K562 (cell line): ENCODE measurements at regions not wholly inside any gene's neighbourhood (a gene's known extent, or its start where the extent isn't known, plus 50 kb on each side); places are given as distances from the start of the nearest gene placed in this dataset.
A peak's percentile ranks its signal among the peaks of the same experiment; 100 is the strongest.

ENCODE experiments used
- ADNP ChIP-seq: fragments of 200-800 bp; sonication (Bioruptor generic); IDR thresholded peaks from 2 replicates; pipeline ENCODE4 v1.6.1; 2016; ENCODE audit warnings: missing genetic modification characterization, missing compliant biosample characterization
- C11orf30 ChIP-seq: fragments of 450-650 bp; IDR thresholded peaks from 2 replicates; pipeline ENCODE4 v1.6.1; 2016; ENCODE audit warnings: low read depth, mild to moderate bottlenecking
- CBX5 ChIP-seq: IDR thresholded peaks from 2 replicates; pipeline ENCODE4 v1.6.1; 2014; ENCODE audit warnings: low read depth, borderline replicate concordance
- CREB5 ChIP-seq: fragments of 250-450 bp; sonication (Bioruptor Pico); IDR thresholded peaks from 2 replicates; pipeline ENCODE4 v1.5.0; 2020; ENCODE audit warnings: mild to moderate bottlenecking
- FIP1L1 ChIP-seq: fragments of 200-400 bp; formaldehyde crosslinking; IDR thresholded peaks from 2 replicates; pipeline ENCODE4 v1.6.1; 2018; ENCODE audit warnings: mild to moderate bottlenecking, low read depth, low read length; ENCODE audit not compliant: poor library complexity, severe bottlenecking
- FOSL1 ChIP-seq: fragments of 200-800 bp; sonication (Bioruptor generic); conservative IDR thresholded peaks from 2 replicates; pipeline ENCODE4 v1.6.1; 2016; ENCODE audit warnings: missing genetic modification characterization, missing compliant biosample characterization
- IRF9 ChIP-seq: fragments of 450-650 bp; IDR thresholded peaks from 2 replicates; pipeline ENCODE4 v1.6.1; 2016; ENCODE audit warnings: missing biosample characterization, missing genetic modification characterization
- JUNB ChIP-seq: fragments of 450-650 bp; formaldehyde crosslinking; conservative IDR thresholded peaks from 2 replicates; pipeline ENCODE4 v1.4.0; 2020; ENCODE audit warnings: mild to moderate bottlenecking
- KLF16 ChIP-seq: IDR thresholded peaks from 2 replicates; pipeline ENCODE4 v1.6.1; 2016; ENCODE audit warnings: antibody characterized with exemption
- NFIX ChIP-seq: fragments of 250-450 bp; sonication (Bioruptor Pico); IDR thresholded peaks from 2 replicates; pipeline ENCODE4 v1.4.0; 2020; ENCODE audit warnings: low read depth, mild to moderate bottlenecking, moderate library complexity
- NR2F6 ChIP-seq: fragments of 450-650 bp; formaldehyde crosslinking; IDR thresholded peaks from 2 replicates; pipeline ENCODE4 v1.4.0; 2020; ENCODE audit warnings: mild to moderate bottlenecking
- POLR2AphosphoS5 ChIP-seq: IDR thresholded peaks from 2 replicates; pipeline ENCODE4 v1.6.1; 2011; ENCODE audit warnings: mild to moderate bottlenecking, low read depth, low read length, moderate library complexity; ENCODE audit not compliant: control insufficient read depth, insufficient read depth
- POLR3G ChIP-seq: IDR thresholded peaks from 2 replicates; pipeline ENCODE4 v1.6.1; 2011; ENCODE audit not compliant: insufficient read length, insufficient replicate concordance; ENCODE audit errors: extremely low read depth
- POU5F1 ChIP-seq: fragments of 150-350 bp; IDR thresholded peaks from 2 replicates; pipeline ENCODE4 v1.6.1; 2014; ENCODE audit warnings: borderline replicate concordance, low read length, low read depth, mild to moderate bottlenecking; ENCODE audit not compliant: partially characterized antibody
- PPARD ChIP-seq: fragments of 250-450 bp; sonication (Bioruptor Pico); IDR thresholded peaks from 2 replicates; pipeline ENCODE4 v1.8.0; 2022; ENCODE audit warnings: inconsistent platforms, mild to moderate bottlenecking, moderate library complexity
- PURB ChIP-seq: sonication (generic); formaldehyde crosslinking; IDR thresholded peaks from 2 replicates; pipeline ENCODE4 v1.9.0; 2021; ENCODE audit warnings: low read depth, mild to moderate bottlenecking, missing genetic modification reagents
- RFX5 ChIP-seq: IDR thresholded peaks from 2 replicates; pipeline ENCODE4 v1.6.1; 2011; ENCODE audit warnings: low read depth, mild to moderate bottlenecking, improper control_type of control experiment, low read length
- SIRT6 ChIP-seq: IDR thresholded peaks from one replicate; pipeline ENCODE4 v1.6.1; 2012; ENCODE audit warnings: low read depth, mild to moderate bottlenecking, control low read depth, inconsistent platforms, low read length, moderate library complexity
- SMARCE1 ChIP-seq: fragments of 450-650 bp; IDR thresholded peaks from 2 replicates; pipeline ENCODE4 v1.7.1; 2016; ENCODE audit warnings: mild to moderate bottlenecking
- SOX6 ChIP-seq: fragments of 450-650 bp; IDR thresholded peaks from 2 replicates; pipeline ENCODE4 v1.6.1; 2014; ENCODE audit warnings: mild to moderate bottlenecking
- SPI1 ChIP-seq: IDR thresholded peaks from 2 replicates; pipeline ENCODE4 v1.6.1; 2011; ENCODE audit warnings: low read depth, low read length, control low read depth, borderline replicate concordance
- TCF7 ChIP-seq: sonication (generic); IDR thresholded peaks from 2 replicates; pipeline ENCODE4 v1.6.1; 2016; ENCODE audit warnings: antibody characterized with exemption, borderline replicate concordance
- TSHZ1 ChIP-seq: fragments of 250-450 bp; sonication (Bioruptor Pico); IDR thresholded peaks from 2 replicates; pipeline ENCODE4 v1.4.0; 2020; ENCODE audit warnings: mild to moderate bottlenecking, moderate library complexity
- ZNF224 ChIP-seq: sonication (generic); formaldehyde crosslinking; IDR thresholded peaks from 2 replicates; pipeline ENCODE4 v1.8.0; 2022; ENCODE audit warnings: mild to moderate bottlenecking, missing genetic modification reagents
- ZNF512 ChIP-seq: IDR thresholded peaks from 2 replicates; pipeline ENCODE4 v1.6.1; 2016; ENCODE audit warnings: missing genetic modification characterization, missing compliant biosample characterization

GRCh38 chr2:195595825-195596224 lies 61.2 kb upstream of the SLC39A10 start (continued):
- TF ChIP-seq CREB5 (no peak), KLF16 (peak; percentile 92), FIP1L1 (no peak), C11orf30 (no peak), SPI1 (peak; percentile 90), TCF7 (no peak), SIRT6 (no peak), POLR2AphosphoS5 (peak; percentile 91), FOSL1 (tag) (peak; percentile 84), SMARCE1 (peak; percentile 93), ADNP (no peak), ZNF512 (tag) (no peak), SOX6 (peak; percentile 89), POLR3G (no peak), POU5F1 (no peak), TSHZ1 (CRISPR knock-in tag) (no peak), PURB (no peak), NR2F6 (no peak), CBX5 (no peak), NFIX (CRISPR knock-in tag) (no peak), IRF9 (no peak), ZNF224 (CRISPR knock-in tag) (no peak), PPARD (CRISPR knock-in tag) (no peak), JUNB (no peak), RFX5 (no peak)
